A549 (cell line): ENCODE measurements at regions not wholly inside any gene's neighbourhood (a gene's known extent, or its start where the extent isn't known, plus 50 kb on each side); places are given as distances from the start of the nearest gene placed in this dataset.

Experiments used
- ATAC-seq, 2 experiments: fragments of 200-7000 bp in 1 of 2; fragments of >200 bp in 1 of 2; cut with Nextera tagmentation in 1 of 2; cut with Tn5 transposase in 1 of 2; 3 replicates each; pipeline versions ENCODE4 v1.8.0 to v1.9.1; 2018 to 2020; ENCODE audit warnings: mild to moderate bottlenecking in 1 of 2, moderate library complexity in 1 of 2
- CTCF ChIA-PET: fragments of 300-600 bp; sonication (Branson Sonifier 250); formaldehyde crosslinking; extraction: SDS; loops from one replicate; lab custom pipeline; 2021; ENCODE audit warnings: antibody characterized with exemption, inconsistent platforms; lab: Yijun Ruan, JAX
- POLR2A ChIA-PET: fragments of 350-600 bp; formaldehyde crosslinking; extraction: SDS; loops from one replicate; lab custom pipeline; 2021; ENCODE audit warnings: antibody characterized with exemption, inconsistent platforms; lab: Yijun Ruan, JAX
- DNase-seq, 2 experiments: peaks; one replicate each; pipeline versions ENCODE4 v3.0.0 to v3.0.0-alpha.2; 2011 to 2016; ENCODE audit warnings: low read depth in 1 of 2, low spot score in 1 of 2
- FAIRE-seq: peaks from 2 replicates; lab custom pipeline; 2011; peaks lifted over from hg19 to GRCh38; lab: Jason Lieb, UNC
- H3K27ac ChIP-seq, 2 experiments: fragments of >200 bp; sonication (Bioruptor Twin); formaldehyde crosslinking; 3 replicates each; pipeline ENCODE4 v1.5.1; 2016 to 2017
- H3K4me1 ChIP-seq: fragments of >200 bp; sonication (Bioruptor Twin); formaldehyde crosslinking; 3 replicates; pipeline ENCODE4 v1.6.1; 2016
- H3K4me2 ChIP-seq: fragments of >200 bp; sonication (Bioruptor Twin); formaldehyde crosslinking; 3 replicates; pipeline ENCODE4 v1.6.1; 2016
- H3K4me3 ChIP-seq: fragments of >200 bp; sonication (Bioruptor Twin); formaldehyde crosslinking; 3 replicates; pipeline ENCODE4 v1.5.1; 2016
- H3K9me3 ChIP-seq: fragments of >200 bp; sonication (Bioruptor Twin); formaldehyde crosslinking; 3 replicates; pipeline ENCODE4 v1.6.1; 2016
- CBX8 ChIP-seq: fragments of 200-600 bp; sonication (generic); IDR thresholded peaks from 2 replicates; pipeline ENCODE4 v1.6.1; 2016
- CHD4 ChIP-seq: fragments of 200-600 bp; sonication (generic); IDR thresholded peaks from 2 replicates; pipeline ENCODE4 v1.6.1; 2016; ENCODE audit warnings: antibody characterized with exemption, mild to moderate bottlenecking, borderline replicate concordance
- EHMT2 ChIP-seq: fragments of 200-600 bp; sonication (generic); IDR thresholded peaks from 2 replicates; pipeline ENCODE4 v1.6.1; 2016; ENCODE audit warnings: antibody characterized with exemption, low read depth, mild to moderate bottlenecking, moderate library complexity
- EP300 ChIP-seq, 2 experiments: fragments of >200 bp; sonication (Bioruptor Twin); formaldehyde crosslinking; IDR thresholded peaks; 2 replicates in 1 of 2; 3 replicates in 1 of 2; pipeline ENCODE4 v1.6.1; 2016 to 2017
- FOSB ChIP-seq: fragments of 250-450 bp; sonication (Bioruptor Pico); IDR thresholded peaks from 2 replicates; pipeline ENCODE4 v1.5.0; 2020; ENCODE audit warnings: mild to moderate bottlenecking, moderate library complexity
- FOXS1 ChIP-seq: fragments of 250-450 bp; sonication (Bioruptor Pico); IDR thresholded peaks from 2 replicates; pipeline ENCODE4 v1.5.0; 2020; ENCODE audit warnings: mild to moderate bottlenecking, moderate library complexity
- HMGXB4 ChIP-seq: fragments of 250-450 bp; sonication (Bioruptor Pico); IDR thresholded peaks from 2 replicates; pipeline ENCODE4 v1.5.0; 2021; ENCODE audit warnings: mild to moderate bottlenecking, moderate library complexity, borderline replicate concordance
- HOXB5 ChIP-seq: fragments of 250-450 bp; sonication (Bioruptor Pico); IDR thresholded peaks from 2 replicates; pipeline ENCODE4 v1.5.0; 2020; ENCODE audit warnings: mild to moderate bottlenecking, moderate library complexity
- NPAS2 ChIP-seq: fragments of 250-450 bp; sonication (Bioruptor Pico); IDR thresholded peaks from 2 replicates; pipeline ENCODE4 v1.8.0; 2022; ENCODE audit warnings: mild to moderate bottlenecking, moderate library complexity, borderline replicate concordance
- POLR2AphosphoS2 ChIP-seq: conservative IDR thresholded peaks from 2 replicates; pipeline ENCODE4 v1.6.1; 2012; ENCODE audit warnings: low read length, improper control_type of control experiment, inconsistent platforms
- RAD21 ChIP-seq, 2 experiments: fragments of >200 bp in 1 of 2; sonication (Bioruptor Twin) in 1 of 2; formaldehyde crosslinking in 1 of 2; IDR thresholded peaks in 1 of 2; conservative IDR thresholded peaks in 1 of 2; 2 replicates in 1 of 2; 3 replicates in 1 of 2; pipeline ENCODE4 v1.6.1; 2012 to 2018; ENCODE audit warnings: inconsistent platforms in 1 of 2
- RCOR1 ChIP-seq: fragments of 150-350 bp; IDR thresholded peaks from 2 replicates; pipeline ENCODE4 v1.6.1; 2014; ENCODE audit warnings: antibody characterized with exemption, low read length, low read depth
- RFX5 ChIP-seq: fragments of 450-650 bp; IDR thresholded peaks from 2 replicates; pipeline ENCODE4 v1.7.1; 2014; ENCODE audit warnings: antibody characterized with exemption, mild to moderate bottlenecking, moderate library complexity
- TP53 ChIP-seq: fragments of 250-450 bp; sonication (Bioruptor Pico); IDR thresholded peaks from 2 replicates; pipeline ENCODE4 v1.5.0; 2021; ENCODE audit warnings: mild to moderate bottlenecking, moderate library complexity
- ZC3H11A ChIP-seq: fragments of 450-650 bp; IDR thresholded peaks from 2 replicates; pipeline ENCODE4 v1.6.1; 2014; ENCODE audit warnings: antibody characterized with exemption, mild to moderate bottlenecking
- ZSCAN20 ChIP-seq: fragments of 250-450 bp; sonication (Bioruptor Pico); IDR thresholded peaks from 2 replicates; pipeline ENCODE4 v1.8.0; 2022; ENCODE audit warnings: mild to moderate bottlenecking, moderate library complexity
- WGBS: methylation state at CpG from one replicate; pipeline ENCODE4 v1.1.6; 2017; ENCODE audit errors: missing lambda C conversion rate; 5-methylcytosine and 5-hydroxymethylcytosine counted together
- small RNA-seq, 6 experiments: library from RNA; depleted of rRNA; stranded (forward); fragments of <200 nt; gene quantifications; one replicate each; pipeline ENCODE3, GENCODE V24; 2012
- TF ChIP-seq, protein P1 (sequence below): IDR thresholded peaks from 2 replicates; pipeline ENCODE4 v1.6.1; 2012

DNA sequence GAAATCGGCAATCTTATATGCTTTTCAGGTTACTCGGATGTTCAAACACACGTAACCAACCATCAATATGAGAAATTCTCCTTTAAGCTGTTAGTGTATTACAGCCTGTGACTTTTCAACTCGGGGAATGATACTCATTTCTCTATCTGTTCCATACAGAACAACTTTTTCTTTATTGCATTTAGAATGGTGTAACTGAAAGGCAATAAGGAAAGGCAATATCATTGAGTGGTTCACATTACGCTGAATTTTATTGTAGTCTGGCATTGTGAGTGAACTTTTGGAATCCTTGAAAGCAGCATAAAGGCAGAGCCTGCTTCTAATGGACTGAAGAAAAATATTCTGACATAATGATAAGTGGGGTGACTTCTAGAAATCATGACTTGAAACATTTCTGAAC lies 54.4 kb upstream of the MEF2C start (continued):
- no peak for TF ChIP-seq RCOR1

GRCh38 chr5:88934439-88934838 lies 51.5 kb upstream of the MEF2C start:
- no peak overlapping the region for H3K27ac ChIP-seq
- no peaks in the 10 kb centered on the region for H3K4me1 ChIP-seq
- H3K9me3 ChIP-seq, result no peaks in the 10 kb centered on the region
- FAIRE-seq (no peak), ATAC-seq (no peak), DNase-seq (no peak)
- ChIA-PET POLR2A (no interaction called here), CTCF (interaction anchor here (1.0 to 1.7 kb wide), 2 partner anchors 68 to 207 kb away, joined by 4 to 7 read pairs; no protein-coding TSS in a partner anchor)
- 32% methylated on average over 3 of the region's 3 CpGs for WGBS
- H3K4me2 ChIP-seq, result no peak overlapping the region
- H3K4me3 ChIP-seq, result no peak overlapping the region
- TF ChIP-seq FOXS1 (CRISPR knock-in tag) (no peak), EP300 (IDR thresholded peaks at IDR 0.05) (no peak), RAD21 (conservative IDR thresholded peaks at IDR 0.05 in 1 of 2, IDR thresholded peaks at IDR 0.05 in 1 of 2) (no peak), POLR2AphosphoS2 (no peak), ZC3H11A (no peak), HOXB5 (CRISPR knock-in tag) (no peak), RFX5 (no peak), CHD4 (no peak), HMGXB4 (CRISPR knock-in tag) (no peak), CBX8 (no peak), FOSB (no peak), TP53 (no peak), ZSCAN20 (CRISPR knock-in tag) (no peak), EHMT2 (no peak), NPAS2 (CRISPR knock-in tag) (no peak)
- TF ChIP-seq, protein P1, sequence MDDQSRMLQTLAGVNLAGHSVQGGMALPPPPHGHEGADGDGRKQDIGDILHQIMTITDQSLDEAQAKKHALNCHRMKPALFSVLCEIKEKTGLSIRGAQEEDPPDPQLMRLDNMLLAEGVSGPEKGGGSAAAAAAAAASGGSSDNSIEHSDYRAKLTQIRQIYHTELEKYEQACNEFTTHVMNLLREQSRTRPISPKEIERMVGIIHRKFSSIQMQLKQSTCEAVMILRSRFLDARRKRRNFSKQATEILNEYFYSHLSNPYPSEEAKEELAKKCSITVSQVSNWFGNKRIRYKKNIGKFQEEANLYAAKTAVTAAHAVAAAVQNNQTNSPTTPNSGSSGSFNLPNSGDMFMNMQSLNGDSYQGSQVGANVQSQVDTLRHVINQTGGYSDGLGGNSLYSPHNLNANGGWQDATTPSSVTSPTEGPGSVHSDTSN, result no peak

Small RNA genes lying in the stretch of these regions (small RNA-seq; reads per million reads assigned to genes)
- 0 reads per million in 6 experiments for gene MIR3660
